GM12873 (cell line): ENCODE measurements at regions not wholly inside any gene's neighbourhood (a gene's known extent, or its start where the extent isn't known, plus 50 kb on each side); places are given as distances from the start of the nearest gene placed in this dataset.

ENCODE experiments used
- TF ChIP-seq, protein P1 (sequence below): IDR thresholded peaks from 2 replicates; pipeline ENCODE4 v1.5.1; 2012; ENCODE audit warnings: low read depth, mild to moderate bottlenecking, moderate library complexity, low read length, control low read depth; ENCODE audit not compliant: insufficient read depth; ENCODE audit errors: missing control alignments

DNA sequence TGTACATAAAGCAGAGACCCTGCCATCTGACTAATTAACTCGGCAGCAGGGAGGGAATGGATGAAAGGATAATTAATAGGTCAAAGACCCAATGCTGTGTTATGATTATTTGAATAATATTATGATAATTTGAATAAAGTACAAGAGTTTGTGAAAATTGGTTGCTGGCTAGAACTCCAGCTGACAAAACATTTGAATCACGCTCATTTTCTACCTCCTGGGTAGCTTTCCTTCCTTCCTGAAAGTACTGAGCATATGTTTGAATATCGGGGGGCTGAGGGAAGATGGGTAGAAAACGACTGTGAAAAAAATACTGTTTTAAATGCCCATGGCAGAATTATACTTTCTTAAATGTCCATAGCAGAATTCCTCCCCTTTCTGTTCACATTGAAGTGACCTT is 243.6 kb upstream of the RBMS1 start:
- TF ChIP-seq, protein P1, sequence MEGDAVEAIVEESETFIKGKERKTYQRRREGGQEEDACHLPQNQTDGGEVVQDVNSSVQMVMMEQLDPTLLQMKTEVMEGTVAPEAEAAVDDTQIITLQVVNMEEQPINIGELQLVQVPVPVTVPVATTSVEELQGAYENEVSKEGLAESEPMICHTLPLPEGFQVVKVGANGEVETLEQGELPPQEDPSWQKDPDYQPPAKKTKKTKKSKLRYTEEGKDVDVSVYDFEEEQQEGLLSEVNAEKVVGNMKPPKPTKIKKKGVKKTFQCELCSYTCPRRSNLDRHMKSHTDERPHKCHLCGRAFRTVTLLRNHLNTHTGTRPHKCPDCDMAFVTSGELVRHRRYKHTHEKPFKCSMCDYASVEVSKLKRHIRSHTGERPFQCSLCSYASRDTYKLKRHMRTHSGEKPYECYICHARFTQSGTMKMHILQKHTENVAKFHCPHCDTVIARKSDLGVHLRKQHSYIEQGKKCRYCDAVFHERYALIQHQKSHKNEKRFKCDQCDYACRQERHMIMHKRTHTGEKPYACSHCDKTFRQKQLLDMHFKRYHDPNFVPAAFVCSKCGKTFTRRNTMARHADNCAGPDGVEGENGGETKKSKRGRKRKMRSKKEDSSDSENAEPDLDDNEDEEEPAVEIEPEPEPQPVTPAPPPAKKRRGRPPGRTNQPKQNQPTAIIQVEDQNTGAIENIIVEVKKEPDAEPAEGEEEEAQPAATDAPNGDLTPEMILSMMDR, result no peak

DNA sequence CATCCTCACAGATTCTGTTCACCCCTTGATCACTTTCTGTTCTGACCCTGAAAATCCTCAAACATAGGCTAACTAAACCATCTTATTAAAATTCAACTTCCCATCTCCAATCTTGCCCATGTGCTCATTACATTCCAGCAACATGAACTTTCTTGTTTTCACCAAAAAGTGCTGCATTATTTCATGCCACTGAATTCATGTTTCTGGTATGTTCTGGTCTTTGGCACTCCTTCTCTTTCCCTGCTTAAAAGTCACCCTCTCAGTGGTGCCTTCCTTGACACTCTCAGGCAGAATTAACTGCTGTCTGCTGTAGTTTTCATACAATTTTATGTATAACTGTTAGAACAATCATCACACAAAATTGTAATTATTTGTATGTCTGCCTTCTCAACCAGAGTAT is 247.7 kb upstream of the RBMS1 start:
- TF ChIP-seq, protein P1, result no peak

DNA sequence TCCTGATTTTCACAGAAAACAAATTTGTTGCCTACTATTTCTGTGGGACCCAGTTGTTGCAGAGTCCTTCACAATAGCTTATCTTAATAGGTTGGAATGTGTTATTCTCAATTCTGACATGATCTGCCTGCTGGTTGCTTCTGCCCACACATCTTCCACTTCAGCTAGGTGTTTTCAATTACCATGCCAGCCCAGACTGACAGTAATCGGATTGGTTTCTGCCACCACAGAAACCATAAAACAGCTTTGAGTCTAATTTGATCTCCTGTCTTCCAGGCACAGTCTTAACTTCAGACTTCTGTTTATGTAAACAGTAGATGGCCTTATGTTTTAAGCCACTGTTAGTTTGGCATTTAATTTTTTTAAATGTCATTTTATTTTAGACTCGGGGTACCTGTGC is 248.2 kb upstream of the RBMS1 start:
- TF ChIP-seq, protein P1, result no peak

DNA sequence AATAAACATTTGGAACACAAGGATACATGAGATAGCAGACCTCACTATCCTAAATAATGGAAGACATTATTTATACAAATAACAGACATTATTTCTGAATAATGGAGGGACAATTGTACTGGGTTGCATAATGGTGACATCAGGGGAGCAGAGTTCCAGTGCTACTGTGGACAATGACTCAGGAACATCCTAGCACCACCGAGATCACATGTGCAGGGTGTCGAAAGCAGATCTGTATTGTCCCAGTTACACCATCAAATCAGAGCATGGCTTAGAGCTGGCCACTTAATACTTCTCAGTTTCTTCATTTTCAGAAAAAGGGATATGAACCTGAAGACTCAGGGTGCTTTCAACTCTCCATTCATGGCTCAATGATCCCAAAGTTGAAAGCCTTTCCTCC is 249.1 kb upstream of the RBMS1 start:
- TF ChIP-seq, protein P1, result no peak

DNA sequence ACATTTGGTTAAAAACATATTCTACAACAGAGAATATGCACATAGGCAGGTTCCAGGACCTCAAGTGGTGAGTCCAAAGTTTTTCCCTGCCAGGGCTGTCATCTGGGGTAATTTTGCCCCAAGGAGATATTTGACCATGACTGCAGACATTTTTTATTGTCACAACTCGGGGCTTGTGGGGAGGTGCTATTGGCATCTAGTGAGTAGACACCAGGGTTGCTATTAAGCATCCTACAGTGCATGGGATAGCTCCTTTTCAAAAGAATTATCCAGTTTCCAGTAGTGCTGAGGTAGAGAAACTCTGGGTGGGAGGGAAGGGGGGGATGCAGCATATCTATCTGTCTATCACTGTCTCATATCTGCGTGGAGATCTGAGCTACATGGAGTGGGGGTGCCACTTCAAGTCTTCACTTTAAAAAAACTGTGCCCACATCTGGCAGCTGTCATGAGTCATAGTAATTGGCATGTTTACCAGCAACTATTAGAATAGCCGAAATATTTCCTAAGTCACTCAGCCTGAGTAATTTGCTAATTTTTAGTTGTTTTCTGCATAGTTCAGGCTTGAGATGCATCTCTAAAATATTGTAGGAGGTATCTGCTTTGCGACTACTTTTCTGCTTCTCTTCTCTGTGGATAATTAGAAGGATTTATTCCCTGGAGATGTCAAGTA is 254.0 kb upstream of the RBMS1 start:
- TF ChIP-seq, protein P1, result no peak

DNA sequence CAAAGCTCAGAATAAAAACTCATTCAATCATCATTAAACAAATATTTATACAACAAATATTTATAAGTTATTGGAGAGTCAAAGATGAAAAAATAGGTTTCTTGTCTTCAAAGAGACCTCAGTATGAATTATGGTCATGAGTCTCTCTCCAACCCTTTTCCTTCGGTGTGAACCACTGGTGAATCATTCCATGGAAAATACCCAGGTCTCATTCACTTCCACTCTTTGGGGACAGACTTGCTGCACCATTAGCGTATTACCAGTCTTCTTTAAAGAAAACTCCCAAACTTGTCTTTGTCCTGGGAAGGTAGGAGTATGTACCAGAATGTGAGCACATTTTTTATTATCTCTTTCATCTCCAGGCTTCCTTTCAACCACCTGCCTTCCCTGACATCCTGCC is 257.4 kb upstream of the RBMS1 start:
- TF ChIP-seq, protein P1, result no peak

DNA sequence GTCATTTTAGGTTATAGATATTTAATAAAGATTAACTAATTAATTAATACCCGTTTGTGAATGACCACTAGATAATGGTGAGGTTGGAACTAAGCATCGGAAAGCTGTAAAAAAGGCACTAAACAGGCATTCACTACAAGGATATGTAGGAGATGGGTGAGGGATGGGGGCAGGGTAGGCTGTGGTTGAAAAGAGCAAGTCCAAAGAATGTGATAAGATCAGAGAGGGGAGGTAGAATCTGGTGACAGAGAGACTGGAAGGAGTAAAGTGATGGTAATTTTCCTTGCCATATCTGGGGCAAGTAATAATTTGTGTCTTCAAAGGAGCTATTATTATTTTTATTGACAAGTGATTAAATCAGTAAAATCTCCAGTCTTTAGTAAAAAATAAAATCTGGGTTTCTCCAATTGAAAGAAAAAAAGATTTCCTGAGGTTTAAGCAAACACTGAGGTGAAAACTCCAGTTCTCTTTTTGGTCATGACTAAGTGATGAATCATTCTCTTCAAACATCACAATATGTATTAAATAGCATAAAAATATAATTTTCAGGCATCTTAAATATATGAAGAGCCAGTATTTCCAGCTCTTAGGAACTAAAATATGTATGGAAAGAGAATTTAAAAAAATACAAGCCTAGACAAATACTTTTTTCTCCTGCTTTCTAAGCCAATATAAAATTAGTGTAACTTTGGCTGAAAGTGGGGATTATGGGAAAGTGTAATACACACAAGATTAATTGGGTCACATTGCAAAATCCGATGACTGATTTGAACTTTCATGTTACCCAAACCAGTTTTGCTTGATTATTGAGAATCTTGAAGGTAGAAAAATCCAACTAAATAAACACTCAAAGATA is 259.1 kb upstream of the RBMS1 start:
- TF ChIP-seq, protein P1, result no peak
